ENCODE measurements at regions not wholly inside any gene's neighbourhood (a gene's known extent, or its start where the extent isn't known, plus 50 kb on each side); places are given as distances from the start of the nearest gene placed in this dataset.
"Not testable (repeated sequence)": the region's sequence is repeated elsewhere in the genome, so short reads cannot be mapped to it uniquely, and the experiment has no call there.

DNA sequence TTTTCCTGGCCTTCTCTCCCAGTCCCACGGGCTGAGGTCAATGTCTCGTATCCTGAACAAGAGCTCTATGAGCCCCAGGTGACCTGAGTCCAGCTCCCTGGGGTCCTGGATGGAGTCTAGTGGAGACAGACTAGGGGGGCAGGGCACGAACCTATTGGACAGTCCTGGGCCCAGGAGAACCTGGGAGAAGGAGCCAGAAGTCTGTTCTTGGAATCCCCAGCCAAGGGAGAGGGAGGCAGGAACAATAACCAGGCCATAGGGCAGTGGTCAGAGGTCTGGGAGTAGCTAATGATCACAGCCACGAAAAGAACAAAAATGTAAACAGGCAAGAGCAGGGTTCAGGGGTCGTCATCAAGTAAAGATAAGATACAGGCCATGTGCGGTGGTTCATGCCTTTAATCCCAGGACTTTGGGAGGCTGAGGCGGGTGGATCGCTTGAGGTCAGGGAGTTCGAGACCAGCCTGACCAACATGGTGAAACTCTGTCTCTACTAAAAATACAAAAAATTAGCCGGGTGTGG lies 60.8 kb downstream of the COPRS start:
- H3K4me3 ChIP-seq, result no peak overlapping the region
- no peak for DNase-seq
- no peak overlapping the region for H3K27ac ChIP-seq
- TF ChIP-seq CTCF (IDR thresholded peaks at IDR 0.05), result no peak
- H3K4me1 ChIP-seq, result no peaks in the 10 kb centered on the region
- no peaks in the 10 kb centered on the region for H3K9me3 ChIP-seq
- no peak for ATAC-seq
- no peaks in the 10 kb centered on the region for H3K36me3 ChIP-seq
- intact Hi-C loops (cut with DNase I), result no loop called here
- H3K27me3 ChIP-seq, result no peaks in the 10 kb centered on the region

GRCh38 chr17:31795941-31796340 lies 63.1 kb downstream of the COPRS start:
- H3K4me3 ChIP-seq; H3K9me3 ChIP-seq; DNase-seq; H3K36me3 ChIP-seq; H3K4me1 ChIP-seq; intact Hi-C loops (cut with DNase I); H3K27me3 ChIP-seq; H3K27ac ChIP-seq; ATAC-seq: not testable (repeated sequence)

DNA sequence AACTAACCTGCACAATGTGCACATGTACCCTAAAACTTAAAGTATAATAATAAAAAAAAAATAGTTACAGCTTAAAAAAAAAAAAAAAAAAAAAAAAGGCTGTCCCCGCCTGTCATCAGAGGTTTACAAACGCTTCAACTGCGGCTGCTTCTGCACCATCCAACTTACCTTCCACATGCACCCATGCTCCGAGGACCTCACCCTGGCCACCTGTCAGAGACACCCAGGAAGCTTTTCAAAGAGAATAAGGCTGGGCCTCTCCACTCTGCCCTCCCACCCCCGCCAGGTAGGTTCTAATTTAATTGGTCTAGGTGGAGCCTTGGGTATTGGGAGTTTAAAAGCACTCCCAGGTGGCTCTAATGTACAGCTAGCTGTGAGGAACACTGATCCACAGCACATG lies 64.9 kb downstream of the COPRS start:
- H3K27me3 ChIP-seq, result no peaks in the 10 kb centered on the region
- TF ChIP-seq CTCF (IDR thresholded peaks at IDR 0.05), result no peak
- DNase-seq (no peak), ATAC-seq (no peak)
- H3K9me3 ChIP-seq, result no peaks in the 10 kb centered on the region
- H3K4me3 ChIP-seq, result no peak overlapping the region
- no peaks in the 10 kb centered on the region for H3K36me3 ChIP-seq
- H3K27ac ChIP-seq, result no peak overlapping the region
- intact Hi-C loops (cut with DNase I), result no loop called here
- no peaks in the 10 kb centered on the region for H3K4me1 ChIP-seq

GRCh38 chr17:31793634-31794033 lies 65.4 kb downstream of the COPRS start:
- H3K4me1 ChIP-seq; H3K27me3 ChIP-seq; H3K4me3 ChIP-seq; H3K9me3 ChIP-seq; ATAC-seq; H3K36me3 ChIP-seq; intact Hi-C loops (cut with DNase I); DNase-seq; H3K27ac ChIP-seq: not testable (repeated sequence)

DNA sequence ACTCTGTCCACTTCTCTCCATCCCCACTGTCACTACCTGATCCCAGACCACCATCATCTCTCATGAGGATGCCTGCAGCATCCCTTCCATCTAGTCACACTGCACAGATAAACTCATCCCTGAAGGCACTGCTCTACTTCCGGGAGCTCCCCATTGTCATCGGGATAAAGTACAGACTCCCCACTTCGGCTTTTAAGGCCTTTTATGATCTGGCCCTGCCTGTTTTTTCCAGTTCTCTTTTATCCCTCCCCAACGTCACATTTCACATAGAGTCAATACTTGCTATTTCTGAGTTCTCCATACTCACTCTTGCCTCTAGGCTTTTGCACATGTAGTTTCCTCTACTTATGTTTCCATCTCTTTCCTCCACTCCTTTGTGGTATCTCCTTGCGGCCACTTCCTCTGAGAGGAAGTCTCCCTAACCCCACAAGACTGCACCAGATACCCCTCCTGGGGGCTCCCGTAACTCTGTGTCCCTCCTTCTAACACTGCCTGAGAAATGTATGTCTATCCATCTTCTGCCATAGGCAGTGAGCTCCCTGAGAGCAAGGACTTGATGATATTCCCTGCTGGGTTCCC lies 66.9 kb downstream of the COPRS start:
- H3K27me3 ChIP-seq, result no peaks in the 10 kb centered on the region
- TF ChIP-seq CTCF (IDR thresholded peaks at IDR 0.05), result no peak
- no peaks in the 10 kb centered on the region for H3K36me3 ChIP-seq
- intact Hi-C loops (cut with DNase I), result no loop called here
- H3K4me3 ChIP-seq, result no peak overlapping the region
- ATAC-seq (no peak), DNase-seq (no peak)
- H3K27ac ChIP-seq, result no peak overlapping the region
- no peaks in the 10 kb centered on the region for H3K4me1 ChIP-seq
- H3K9me3 ChIP-seq, result no peaks in the 10 kb centered on the region

GRCh38 chr17:31789707-31790505 lies 69.1 kb downstream of the COPRS start:
- Histone ChIP-seq H3K27me3 (no peaks in the 10 kb centered on the region), H3K27ac (no peak overlapping the region), H3K36me3 (no peaks in the 10 kb centered on the region), H3K9me3 (no peaks in the 10 kb centered on the region), H3K4me3 (no peak overlapping the region), H3K4me1 (no peaks in the 10 kb centered on the region)
- intact Hi-C loops (cut with DNase I), result no loop called here
- no peak for TF ChIP-seq CTCF (IDR thresholded peaks at IDR 0.05)
- no peak for ATAC-seq
- DNase-seq, result no peak

All from left lung (tissue), 4 donors.